Lung (tissue), 11 donors: ENCODE measurements at regions not wholly inside any gene's neighbourhood (a gene's known extent, or its start where the extent isn't known, plus 50 kb on each side); places are given as distances from the start of the nearest gene placed in this dataset.
A peak's percentile ranks its signal among the peaks of the same experiment; 100 is the strongest.

Source experiments
- ATAC-seq: fragments of 200-7000 bp; cut with Tn5 transposase; one replicate; pipeline ENCODE4 v1.9.1; 2020; ENCODE audit warnings: moderate number of reproducible peaks; ENCODE audit not compliant: insufficient read depth, low FRiP score
- DNase-seq, 3 donors: peaks; one replicate each; pipeline ENCODE4 v3.0.0-alpha.2; 2013 to 2017
- H3K27ac ChIP-seq, 2 donors: one replicate each; pipeline ENCODE4 v1.5.1; 2013; ENCODE audit warnings: mild to moderate bottlenecking in 2 of 2, moderate library complexity in 2 of 2, control low read depth in 1 of 2, inconsistent platforms in 1 of 2, low read depth in 1 of 2, low read length in 1 of 2
- H3K27me3 ChIP-seq, 3 donors: one replicate each; pipeline ENCODE4 v1.5.1; 2013; ENCODE audit warnings: low read length in 2 of 3; ENCODE audit not compliant: control insufficient read depth in 3 of 3, insufficient read depth in 3 of 3
- H3K36me3 ChIP-seq, 4 donors: one replicate each; pipeline ENCODE4 v1.5.1; 2013; ENCODE audit warnings: low read length in 4 of 4, mild to moderate bottlenecking in 1 of 4, moderate library complexity in 1 of 4; ENCODE audit not compliant: control insufficient read depth in 4 of 4, insufficient read depth in 4 of 4
- H3K4me1 ChIP-seq, 5 donors: one replicate each; pipeline ENCODE4 v1.5.1; 2013; ENCODE audit warnings: low read length in 5 of 5, mild to moderate bottlenecking in 2 of 5, moderate library complexity in 1 of 5; ENCODE audit not compliant: control insufficient read depth in 5 of 5, insufficient read depth in 5 of 5
- H3K4me3 ChIP-seq: one replicate; pipeline ENCODE4 v1.5.1; 2013; ENCODE audit warnings: mild to moderate bottlenecking, control low read depth, moderate library complexity
- H3K9ac ChIP-seq, 2 donors: one replicate each; pipeline ENCODE4 v1.5.1; 2013; ENCODE audit warnings: low read length in 2 of 2, control low read depth in 1 of 2; ENCODE audit not compliant: insufficient read depth in 1 of 2
- H3K9me3 ChIP-seq, 4 donors: one replicate each; pipeline ENCODE4 v1.5.1; 2013; ENCODE audit warnings: low read length in 3 of 4, mild to moderate bottlenecking in 1 of 4, moderate library complexity in 1 of 4; ENCODE audit not compliant: control insufficient read depth in 4 of 4, insufficient read depth in 3 of 4
- WGBS, 2 donors: extraction: QIAGEN DNeasy Blood & Tissue Kit; methylation state at CpG; one replicate each; pipeline ENCODE4 v1.1.7; 2013; 5-methylcytosine and 5-hydroxymethylcytosine counted together
- TF ChIP-seq, protein P1 (sequence below): IDR thresholded peaks from 2 replicates; pipeline ENCODE4 v1.5.1; 2012; ENCODE audit warnings: mild to moderate bottlenecking; ENCODE audit errors: control extremely low read depth, extremely low read depth
- donor health status: control.
- donor health status: control.
- donor health status: Bipolar disorder and iron deficiency.
- donor health status: healthy.
- donor health status: DM: yes; HTN: yes; CAD: no.

DNA sequence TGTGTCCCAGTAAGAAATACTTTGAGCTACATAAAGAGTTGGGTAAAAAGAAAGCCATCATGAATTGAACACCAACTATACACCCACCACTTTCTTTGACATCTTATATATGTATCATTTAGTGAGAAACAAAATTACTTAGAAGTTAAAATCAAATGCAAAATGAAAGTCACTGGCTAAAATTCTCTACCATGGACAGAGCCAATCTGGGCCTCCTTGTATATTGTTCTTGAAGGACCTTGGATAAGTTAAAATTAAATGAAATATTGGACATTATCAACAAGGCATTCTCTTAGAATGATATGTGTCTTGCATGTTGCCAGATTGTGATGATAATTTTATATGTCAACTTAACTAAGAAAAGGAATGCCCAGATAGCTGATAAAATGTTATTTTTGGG is 64.2 kb upstream of the CHL1 start:
- Histone ChIP-seq H3K4me1 (no peaks in the 10 kb centered on the region), H3K9ac (no peak overlapping the region), H3K27ac (no peak overlapping the region), H3K36me3 (no peaks in the 10 kb centered on the region), H3K9me3 (no peaks in the 10 kb centered on the region), H3K4me3 (no peak overlapping the region), H3K27me3 (no peaks in the 10 kb centered on the region)
- no peak for ATAC-seq
- peak in 1 of 3 donors; percentile 27 for DNase-seq
- TF ChIP-seq, protein P1, sequence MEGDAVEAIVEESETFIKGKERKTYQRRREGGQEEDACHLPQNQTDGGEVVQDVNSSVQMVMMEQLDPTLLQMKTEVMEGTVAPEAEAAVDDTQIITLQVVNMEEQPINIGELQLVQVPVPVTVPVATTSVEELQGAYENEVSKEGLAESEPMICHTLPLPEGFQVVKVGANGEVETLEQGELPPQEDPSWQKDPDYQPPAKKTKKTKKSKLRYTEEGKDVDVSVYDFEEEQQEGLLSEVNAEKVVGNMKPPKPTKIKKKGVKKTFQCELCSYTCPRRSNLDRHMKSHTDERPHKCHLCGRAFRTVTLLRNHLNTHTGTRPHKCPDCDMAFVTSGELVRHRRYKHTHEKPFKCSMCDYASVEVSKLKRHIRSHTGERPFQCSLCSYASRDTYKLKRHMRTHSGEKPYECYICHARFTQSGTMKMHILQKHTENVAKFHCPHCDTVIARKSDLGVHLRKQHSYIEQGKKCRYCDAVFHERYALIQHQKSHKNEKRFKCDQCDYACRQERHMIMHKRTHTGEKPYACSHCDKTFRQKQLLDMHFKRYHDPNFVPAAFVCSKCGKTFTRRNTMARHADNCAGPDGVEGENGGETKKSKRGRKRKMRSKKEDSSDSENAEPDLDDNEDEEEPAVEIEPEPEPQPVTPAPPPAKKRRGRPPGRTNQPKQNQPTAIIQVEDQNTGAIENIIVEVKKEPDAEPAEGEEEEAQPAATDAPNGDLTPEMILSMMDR: no peak

DNA sequence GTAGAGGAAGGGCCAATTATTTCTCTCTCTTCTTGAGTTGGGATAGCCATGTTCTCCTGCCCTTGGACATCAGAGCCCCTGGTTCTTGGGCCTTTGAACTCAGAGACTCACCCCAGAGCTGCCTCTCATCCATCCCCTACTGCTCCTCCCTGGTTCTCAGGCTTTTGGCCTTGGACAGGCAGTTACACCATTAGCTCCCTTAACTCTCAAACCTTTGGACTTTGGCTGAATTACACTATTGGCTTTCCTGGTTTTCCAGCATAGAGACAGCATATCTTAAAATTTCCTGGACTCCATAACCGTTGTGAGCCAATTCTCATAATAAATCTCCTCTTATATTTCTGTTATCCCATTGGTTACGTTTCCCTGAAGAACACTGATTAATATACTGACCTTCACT is 63.7 kb upstream of the CHL1 start:
- WGBS, 2 donors: 68 to 74% methylated on average over 2 of the region's 2 CpGs
- no peak for ATAC-seq
- Histone ChIP-seq H3K27me3 (no peaks in the 10 kb centered on the region), H3K9ac (no peak overlapping the region), H3K27ac (no peak overlapping the region), H3K9me3 (no peaks in the 10 kb centered on the region), H3K4me1 (no peaks in the 10 kb centered on the region), H3K4me3 (no peak overlapping the region), H3K36me3 (no peaks in the 10 kb centered on the region)
- TF ChIP-seq, protein P1: no peak
- DNase-seq: no peak

DNA sequence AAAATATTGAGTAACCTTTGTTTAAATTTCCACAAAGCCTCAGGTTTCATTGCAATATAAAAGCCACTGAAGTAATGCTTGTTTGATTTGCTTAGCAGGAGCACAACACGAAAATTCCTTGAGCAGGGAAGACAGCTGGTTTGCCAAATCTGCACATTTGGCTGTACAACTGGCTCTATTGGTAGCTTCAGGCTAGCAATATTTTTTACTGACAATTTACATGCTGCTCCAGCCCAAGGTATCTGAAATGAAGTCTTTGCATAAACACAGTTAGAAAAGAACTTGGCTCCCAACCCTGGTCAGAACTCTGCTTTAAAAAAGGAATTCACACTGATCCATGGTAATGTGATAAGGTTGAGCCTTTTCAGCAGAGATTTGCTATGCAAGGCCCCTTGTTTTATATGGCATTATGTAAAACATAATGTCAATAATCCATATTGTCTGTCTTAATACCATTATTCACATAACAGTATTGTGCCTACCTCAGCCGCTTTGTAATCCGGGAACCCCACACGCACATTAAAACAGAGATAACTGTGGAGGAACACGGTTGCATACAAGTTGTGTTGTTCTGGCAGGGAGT is 55.7 kb upstream of the CHL1 start:
- DNase-seq: no peak
- no peak overlapping the region for H3K27ac ChIP-seq
- H3K9ac ChIP-seq: no peak overlapping the region
- H3K9me3 ChIP-seq: peaks cover 0 to 4% (median 0%) of the 10 kb centered on the region in 4 donors
- no peaks in the 10 kb centered on the region for H3K36me3 ChIP-seq
- H3K4me1 ChIP-seq: no peaks in the 10 kb centered on the region
- ATAC-seq: no peak
- H3K27me3 ChIP-seq: no peaks in the 10 kb centered on the region
- TF ChIP-seq, protein P1: no peak
- 79 to 84% methylated on average over 5 of the region's 5 CpGs for WGBS, 2 donors
- no peak overlapping the region for H3K4me3 ChIP-seq
